Embryonic facial prominence (tissue), 1 donor: ENCODE measurements at regions not wholly inside any gene's neighbourhood (a gene's known extent, or its start where the extent isn't known, plus 50 kb on each side); places are given as distances from the start of the nearest gene placed in this dataset.
"Not testable (repeated sequence)": the region's sequence is repeated elsewhere in the genome, so short reads cannot be mapped to it uniquely, and the experiment has no call there.

Experiments used
- DNase-seq: peaks from one replicate; pipeline ENCODE4 v3.0.0-alpha.2; 2016; ENCODE audit errors: extremely low spot score

DNA sequence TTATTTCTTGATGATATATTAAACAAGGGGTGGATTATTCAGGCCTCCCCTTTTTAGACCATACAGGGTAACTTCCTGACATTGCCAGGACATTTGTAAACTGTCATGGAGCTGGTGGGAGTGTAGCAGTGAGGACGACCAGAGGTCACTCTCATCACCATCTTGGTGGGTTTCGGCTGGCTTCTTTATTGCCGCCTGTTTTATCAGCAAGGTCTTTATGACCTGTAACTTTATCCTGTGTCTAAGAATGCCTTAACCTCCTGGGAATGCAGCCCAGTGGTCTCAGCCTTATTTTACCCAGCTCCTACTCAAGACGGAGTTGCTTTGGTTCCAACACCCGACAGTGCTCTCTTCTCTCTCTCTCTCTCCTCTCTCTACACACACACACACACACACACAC, 221.9 kb downstream of the C16orf95 start:
- DNase-seq: no peak

DNA sequence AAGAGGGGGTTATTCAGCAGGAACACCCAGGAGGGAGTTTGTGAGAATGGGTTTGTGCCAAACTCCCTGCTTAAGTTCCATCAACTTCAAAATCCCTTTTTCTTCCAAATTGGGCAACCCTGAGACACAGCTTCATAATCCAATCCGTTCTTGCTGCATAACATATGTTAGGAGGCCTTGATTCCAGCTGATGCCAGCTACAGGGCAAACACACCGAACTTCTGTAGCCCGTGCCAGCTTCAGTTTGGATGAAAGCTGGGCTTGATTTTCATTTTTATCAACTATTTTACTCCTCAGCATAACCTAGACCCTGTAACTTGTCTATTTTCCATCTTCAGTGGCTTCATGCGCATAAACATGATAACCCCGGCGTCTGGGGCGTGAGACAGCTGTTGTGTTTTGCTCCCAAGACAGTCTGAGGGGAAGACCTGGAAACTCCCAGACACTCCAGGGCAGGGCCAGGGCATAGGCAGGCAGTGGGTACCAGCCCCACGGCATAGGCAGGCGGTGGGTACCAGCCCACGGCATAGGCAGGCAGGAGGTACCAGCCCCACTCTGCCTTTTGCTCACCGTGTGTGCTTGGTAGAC, 220.4 kb downstream of the C16orf95 start:
- no peak for DNase-seq

DNA sequence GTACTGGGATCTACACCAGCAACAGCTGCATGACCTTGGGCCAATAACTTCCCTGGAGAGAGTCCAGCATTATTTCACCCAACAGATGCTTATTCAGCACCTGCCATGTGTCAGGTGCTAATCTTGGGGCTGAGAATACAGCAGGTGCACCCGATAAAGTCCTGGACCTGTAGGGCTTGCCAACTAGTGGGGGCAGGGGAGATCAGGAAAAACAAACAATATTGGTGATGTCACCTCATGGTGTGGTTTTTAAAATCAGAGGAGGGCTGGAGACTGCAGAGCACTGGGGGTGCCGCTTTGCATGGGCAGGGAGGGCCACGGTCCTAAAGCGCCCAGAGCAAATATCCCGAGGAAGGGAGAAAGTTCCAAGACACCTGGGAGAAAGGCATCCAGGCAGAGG, 218.8 kb downstream of the C16orf95 start:
- no peak for DNase-seq

DNA sequence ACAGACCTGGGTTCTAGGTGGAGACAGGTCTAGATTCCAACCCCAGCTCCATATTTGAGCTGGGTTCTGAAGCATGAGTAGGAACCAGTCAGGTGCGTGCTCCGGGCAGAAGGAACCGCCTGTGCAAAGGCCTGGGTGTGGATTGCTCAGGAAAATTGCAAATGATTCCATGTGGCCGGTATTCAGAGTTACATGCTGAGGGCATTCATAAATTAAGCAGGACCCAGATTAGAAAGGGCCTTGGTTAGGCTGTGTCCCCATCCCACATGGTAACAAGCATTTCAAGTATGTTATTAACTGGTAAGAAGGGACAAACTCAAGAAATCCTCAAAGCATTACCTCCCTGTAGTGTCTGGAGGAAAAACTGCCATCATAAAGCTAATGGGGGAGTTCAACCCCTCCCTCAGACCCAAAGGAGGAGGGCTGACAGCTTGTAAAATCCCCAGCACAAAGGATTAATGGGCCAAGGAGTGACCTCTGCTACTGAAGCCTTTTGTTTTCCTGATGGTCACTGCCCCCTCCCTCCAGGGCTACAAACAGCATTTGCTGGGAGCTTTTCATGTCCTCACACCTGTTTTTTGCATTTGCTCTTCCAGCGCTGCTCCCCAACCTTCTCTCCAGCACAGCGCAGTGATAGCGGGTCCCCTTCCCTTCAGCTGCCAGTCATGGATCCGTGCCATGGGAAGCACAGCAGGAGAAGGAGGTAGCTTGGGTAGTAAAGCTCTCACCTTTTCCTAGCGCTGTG, 218.0 kb downstream of the C16orf95 start:
- DNase-seq: no peak

DNA sequence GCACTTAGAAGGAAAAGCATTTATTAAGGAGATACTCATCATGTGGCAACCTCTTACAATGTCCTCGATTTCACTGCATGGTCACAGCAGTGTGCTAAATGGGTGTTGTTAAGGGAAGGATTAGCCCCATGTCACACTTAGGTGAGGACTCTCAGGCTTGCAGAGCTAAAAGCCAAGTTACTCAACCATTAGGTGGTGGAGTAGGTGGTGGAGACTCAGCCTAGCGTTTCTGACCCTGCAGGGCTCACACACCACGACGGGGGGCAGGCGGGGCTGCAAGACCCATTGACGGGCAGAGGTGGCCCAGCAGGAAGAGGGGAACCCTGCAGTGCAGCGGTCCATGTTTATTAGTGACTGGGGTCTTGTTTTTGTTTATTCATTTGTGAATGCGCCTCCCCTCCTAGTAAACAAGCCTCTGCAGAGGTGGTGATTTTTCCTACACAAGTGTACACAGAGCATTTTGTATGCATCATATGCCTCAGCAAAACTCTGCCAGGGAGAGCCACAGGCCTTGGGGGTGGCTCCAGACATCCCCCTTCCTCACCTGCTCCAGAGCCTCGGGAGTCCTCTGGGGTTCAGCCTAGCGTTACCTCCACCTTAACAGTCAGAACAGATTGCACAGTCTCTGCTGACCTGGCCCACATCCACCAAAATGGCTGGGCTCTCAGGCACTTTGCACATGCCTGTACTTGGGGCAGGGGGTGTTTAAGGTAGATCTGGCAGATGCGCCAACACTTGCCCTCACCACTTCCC, 216.7 kb downstream of the C16orf95 start:
- DNase-seq: no peak

DNA sequence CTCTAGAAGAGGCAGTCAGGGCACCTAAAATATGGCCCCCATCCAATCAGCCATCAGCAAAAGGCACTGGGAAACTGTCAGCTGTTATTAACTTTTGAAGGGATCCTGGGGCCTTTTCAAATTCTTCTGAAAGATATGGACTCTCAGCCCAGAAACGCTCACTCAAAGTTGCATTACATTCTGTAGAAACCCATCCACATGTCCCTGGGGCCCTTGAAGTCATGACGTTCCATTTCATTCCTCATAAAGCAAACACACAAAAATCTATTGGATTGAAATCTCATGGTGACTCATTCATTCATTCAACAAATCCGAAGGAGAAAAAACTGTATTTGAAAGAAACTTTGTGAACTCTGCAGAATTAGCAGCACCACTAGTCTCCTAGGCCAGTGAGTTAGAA, 215.3 kb downstream of the C16orf95 start:
- no peak for DNase-seq

DNA sequence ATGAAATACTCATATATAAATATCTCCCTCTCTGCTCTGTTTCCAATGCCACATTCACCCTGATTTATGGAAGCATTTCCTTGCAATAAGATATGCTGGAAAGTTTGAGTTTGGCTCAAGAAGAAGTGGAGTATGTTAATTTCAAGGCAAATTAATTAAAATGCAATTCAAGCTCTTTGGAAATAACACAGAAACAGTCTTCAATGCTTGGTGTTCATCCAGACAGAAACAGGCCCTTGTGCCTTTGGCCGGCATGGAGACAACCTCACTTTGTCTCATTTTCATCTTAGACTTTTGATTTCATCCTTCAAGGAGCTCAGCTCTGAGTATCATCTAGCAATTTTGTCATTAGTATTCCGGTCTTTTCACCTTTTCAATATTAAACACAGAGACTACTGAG, 210.0 kb downstream of the C16orf95 start:
- no peak for DNase-seq

DNA sequence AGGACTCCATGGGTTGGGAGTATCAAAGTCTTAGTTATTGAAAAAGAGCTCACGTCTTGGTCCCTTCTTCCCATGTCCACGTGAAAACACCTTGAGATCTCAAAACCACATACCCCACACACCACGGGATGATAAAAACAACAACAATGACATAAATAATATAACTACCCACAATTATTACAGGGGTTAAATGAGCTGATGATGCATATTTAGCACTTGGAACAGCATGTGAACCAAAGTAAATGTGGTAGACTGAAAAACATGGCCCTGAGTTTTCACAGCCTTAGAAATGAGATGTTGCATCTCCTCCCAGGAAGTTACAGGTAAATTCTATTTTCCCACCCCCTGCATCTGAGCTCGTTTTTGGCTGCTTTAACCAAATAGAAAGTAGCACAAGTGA, 208.9 kb downstream of the C16orf95 start:
- DNase-seq: no peak

DNA sequence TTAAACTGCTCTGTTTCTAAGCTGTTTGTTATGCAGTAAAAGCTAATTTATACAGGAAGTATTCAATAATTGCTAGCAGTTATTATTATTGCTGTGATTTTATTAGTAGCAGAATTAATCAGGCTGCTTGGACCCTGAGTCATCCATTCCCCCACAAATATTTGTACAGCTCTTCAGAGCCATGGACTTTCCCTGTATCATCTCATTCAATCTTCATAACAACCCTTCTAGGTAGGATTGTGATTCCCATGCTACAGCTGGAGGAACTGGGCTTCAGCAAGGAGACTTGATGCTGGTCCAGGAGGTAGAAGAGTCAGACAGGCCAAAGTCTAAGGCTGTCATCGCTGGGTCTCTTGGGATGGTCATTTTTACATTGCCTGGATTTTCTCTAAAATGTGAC, 208.3 kb downstream of the C16orf95 start:
- DNase-seq: no peak

DNA sequence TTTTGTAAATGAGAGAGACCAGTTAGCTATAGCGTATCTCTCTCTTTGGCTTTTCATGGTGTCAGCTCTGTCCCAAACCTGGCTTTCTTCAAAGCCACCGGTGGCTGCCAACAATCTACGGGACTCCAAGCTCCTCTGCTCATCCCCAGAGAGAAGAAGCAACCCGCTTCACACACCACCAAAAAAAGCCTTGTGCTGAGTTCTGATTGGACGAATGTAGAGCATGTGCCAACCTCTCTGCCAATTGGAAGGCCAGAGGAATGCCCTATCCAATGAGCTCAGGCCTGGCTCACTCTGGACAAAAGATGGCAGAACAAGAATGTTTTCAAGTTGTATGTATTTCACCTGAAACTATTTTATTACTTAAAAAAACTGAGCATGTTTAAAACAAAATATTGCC, 202.4 kb downstream of the C16orf95 start:
- no peak for DNase-seq

DNA sequence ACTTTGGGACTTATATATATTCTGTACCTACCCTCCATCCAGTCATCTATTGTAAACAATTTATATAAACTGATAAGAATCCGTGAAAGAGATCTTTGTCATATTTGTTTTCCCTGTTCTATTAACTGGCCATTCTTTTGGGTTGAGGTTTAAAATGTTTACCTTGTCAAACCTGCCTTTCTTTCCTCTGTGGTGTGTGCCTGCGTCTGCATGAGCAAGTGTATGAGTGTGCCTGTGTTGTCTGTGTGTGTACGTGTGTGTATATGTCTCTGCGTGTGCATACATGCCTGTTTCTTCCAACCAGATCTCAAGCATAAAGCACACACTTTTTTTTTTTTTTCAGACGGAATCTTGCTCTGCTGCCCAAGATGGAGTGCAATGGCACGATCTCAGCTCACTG, 201.5 kb downstream of the C16orf95 start:
- DNase-seq: no peak

DNA sequence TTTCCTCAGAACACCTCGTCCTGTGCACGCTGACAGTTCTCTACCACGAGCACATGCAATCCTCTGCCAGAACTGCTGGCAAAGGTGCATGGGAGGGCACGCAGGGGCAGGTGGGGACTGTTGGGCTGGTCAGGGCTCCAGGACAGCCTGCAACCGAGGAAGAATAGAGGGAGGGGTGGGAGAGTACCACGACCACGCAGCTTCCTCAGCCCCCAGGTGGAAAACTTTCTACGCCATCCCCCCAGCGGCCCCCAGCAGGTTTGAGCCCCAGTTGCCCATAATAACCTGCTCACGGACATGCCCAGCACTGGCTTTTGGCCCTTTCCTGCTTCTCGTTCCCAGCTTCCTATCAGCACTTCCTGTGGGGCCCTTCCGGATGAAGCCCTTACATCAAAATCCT, 199.3 kb downstream of the C16orf95 start:
- DNase-seq: no peak

DNA sequence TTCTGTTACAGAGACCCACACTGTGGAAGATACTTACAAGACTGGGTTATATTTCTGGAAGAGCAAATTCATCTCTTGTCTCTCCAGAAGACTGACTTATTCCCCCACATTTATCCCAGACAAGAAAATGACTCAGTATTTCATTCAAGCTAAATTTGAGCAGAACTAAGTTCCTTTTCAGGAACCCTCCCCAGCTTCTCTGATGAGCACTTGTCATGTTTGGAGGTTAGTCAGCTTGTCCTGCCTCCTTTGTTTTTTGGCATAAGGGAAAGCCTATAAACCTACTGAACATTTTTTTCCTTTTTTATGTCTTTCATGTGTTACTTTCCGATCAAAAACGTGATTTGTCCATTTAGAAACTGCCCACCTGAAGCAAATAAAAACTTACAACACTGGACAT, 198.0 kb downstream of the C16orf95 start:
- DNase-seq: no peak

DNA sequence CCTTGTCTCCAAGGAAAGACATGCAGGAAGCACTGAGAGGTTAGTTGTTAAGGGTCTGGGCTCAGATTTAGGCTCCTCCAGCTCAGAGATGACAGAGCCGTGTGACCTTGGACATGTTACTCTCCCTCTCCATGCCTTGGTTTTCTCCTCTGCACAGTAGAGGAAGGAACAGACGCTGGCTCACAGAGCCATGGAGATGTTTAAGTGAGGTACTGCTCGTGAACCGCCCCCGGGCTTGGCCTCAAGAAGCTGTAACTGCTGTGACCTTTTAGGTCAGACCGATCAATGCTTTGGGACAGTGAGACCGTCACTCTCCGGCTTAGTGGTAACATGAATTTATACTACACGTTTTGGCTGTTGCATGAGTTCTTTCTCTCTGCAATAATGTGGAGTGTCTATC, 197.4 kb downstream of the C16orf95 start:
- DNase-seq: no peak

DNA sequence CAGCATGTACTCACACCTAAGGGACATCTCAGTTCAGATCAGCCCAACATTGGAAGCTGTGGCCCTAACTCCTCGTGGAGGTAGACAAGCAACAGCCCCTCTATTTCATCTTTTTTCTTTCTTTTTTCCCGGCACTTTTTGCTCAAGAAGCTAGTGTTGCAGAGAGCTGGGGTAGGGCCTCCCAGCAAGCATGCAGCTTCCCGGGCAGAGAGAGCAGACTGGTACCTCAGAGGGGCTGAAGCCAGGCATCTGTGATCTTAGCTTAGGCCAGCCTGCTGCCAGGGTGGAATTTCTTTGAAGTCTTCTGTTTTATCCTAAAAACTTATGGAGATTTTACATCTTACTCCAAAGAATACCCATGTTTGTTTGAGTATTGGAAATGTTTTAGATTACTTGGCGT, 195.4 kb downstream of the C16orf95 start:
- no peak for DNase-seq

DNA sequence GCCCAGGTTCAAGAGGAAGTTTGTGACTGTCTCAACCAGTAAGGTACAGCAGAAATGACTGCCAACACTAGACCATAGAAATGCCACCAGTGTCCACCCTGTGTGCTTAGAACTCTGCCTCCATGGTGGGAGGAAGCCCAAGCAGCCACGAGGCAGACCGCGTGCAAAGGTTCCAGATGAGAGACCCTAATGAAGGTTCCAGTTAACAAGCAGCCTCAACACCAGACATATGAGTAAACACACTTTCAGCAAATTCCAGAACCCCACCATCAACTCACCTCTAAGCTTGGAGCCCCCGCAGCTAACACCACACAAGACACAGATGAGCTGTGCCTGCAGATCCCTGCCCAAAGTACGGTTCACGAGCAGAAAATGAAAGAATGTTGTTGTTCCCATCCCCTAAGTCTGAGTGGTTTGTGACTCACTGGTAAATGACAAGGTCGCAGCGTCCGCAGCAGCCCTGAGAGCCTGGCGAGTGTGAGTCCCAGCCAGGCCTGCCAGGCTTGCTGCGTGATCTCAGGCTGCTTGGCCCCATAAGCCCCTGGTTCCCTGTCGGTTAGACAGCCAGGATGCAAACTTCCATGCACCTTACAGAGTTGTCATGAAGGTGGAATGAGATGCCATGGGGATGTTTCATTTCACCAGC, 193.7 kb downstream of the C16orf95 start:
- no peak for DNase-seq

DNA sequence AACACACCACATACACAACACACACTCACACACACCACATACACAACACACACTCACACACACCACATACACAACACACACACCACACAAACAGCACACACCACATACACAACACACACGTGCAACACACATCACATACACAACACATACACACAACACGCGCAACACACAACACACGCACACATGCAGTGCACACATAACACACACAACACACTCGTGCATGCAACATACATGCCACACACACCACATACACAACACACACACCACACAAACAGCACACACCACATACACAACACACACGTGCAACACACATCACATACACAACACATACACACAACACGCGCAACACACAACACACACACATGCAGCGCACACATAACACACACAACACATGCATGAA, 192.8 kb downstream of the C16orf95 start:
- DNase-seq: not testable (repeated sequence)

DNA sequence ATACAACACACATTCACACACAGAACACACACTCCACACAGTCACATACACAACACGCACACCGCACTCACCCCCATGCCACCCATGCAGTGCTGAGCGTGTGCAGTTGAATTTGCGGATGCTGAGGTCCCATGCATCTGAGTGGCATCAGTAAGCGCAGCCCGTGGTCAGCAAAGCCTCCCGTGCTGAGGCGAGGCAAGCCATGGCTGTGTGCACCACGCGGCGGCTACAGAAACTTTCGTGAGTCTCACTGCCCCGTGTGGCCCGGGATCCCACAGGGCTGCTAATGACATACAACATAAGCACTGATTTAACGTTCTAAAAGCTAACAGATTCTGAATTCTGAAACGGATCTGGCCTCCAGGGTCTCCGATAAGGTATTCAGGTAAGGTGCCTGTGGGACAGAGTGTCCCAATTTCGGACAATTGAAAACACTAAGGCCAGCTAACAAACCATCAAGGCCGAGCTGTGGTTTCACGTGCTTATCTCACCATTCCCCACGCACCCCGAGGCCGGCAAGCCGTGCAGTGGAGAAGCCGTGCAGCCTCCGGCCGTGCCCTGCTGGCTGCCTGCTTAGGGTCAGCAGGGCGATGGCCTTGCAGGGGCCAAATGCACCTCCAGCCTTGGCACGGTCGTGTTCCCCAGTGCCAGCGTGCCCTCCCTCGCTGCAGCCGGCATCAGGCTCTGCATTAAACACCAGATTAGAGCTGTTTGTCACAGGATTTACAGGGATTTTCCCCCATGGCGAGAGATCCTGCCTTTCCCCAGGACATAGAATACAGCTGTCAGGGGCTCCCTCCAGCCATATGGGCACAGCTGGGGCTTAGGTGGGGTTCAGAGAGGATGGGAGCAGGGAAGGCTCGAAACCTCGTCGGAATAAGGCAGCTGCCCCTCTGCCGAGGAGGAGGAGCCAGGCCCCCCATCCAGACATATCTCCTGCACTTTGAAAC, 191.7 kb downstream of the C16orf95 start:
- no peak for DNase-seq

DNA sequence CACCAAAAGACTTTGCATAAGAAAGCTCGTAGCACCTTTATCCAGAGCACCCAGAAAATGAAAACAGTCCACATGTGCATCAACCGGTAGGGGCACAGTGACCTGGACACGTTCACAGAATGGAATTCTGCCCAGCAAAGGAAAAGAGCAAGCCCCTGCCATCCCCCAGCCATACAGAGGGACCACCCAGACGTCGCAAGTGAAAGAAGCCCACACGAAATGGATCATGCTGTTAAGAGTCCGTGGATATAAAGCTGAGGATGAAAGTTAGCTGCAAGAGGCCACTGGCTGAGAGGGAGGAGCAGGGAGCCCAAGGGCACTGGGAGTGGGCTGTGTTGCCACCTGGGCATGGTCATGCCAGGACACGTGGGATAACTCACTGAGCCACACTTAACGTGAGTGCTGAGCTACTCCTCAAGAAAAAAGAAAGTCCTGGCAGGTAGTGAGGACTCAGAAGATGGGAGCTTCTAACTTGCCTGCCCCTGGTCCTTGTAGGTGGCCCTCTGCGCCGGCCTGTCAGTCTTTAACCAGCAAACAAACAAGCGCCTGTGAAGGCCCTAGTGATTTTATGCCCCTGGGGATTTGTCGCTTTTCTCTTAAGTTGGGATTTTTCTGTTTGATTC, 190.7 kb downstream of the C16orf95 start:
- no peak for DNase-seq

DNA sequence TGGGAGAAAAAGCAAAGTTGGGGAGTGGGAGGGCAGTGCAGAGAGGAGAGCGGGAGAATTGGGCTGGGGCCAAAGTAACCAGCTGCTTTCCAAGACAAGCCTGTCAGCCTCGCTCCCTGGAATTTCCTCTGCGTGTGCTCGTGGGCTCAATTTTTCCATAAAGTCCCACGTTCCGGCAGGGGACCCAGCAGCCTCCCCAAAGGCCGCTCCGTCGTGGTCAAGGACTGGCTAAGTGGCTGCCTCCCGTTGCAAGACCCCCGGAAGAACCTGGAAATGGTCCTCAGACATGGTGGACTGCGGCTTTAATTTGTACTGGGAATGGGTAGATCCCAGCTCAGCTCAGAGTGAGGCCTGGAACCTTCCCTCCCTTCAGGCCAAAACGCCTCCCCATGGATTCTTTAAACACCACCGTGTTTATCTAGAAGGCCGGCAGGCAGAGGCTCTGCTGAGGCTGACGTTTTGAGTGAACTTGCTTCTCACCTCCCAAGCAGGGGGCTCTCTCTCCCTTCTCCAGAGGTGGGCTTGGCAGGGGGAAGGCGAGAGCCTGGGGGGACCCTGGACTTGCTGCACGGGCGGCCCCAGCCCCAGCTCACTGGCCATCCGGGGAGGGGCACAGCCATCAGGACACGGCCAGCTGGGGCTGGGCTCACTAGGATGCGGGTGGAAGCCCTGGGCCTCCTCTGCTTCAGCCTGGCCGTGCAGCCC, 190.0 kb downstream of the C16orf95 start:
- peak; percentile 73 for DNase-seq
